ENCODE measurements at regions not wholly inside any gene's neighbourhood (a gene's known extent, or its start where the extent isn't known, plus 50 kb on each side); places are given as distances from the start of the nearest gene placed in this dataset.

DNA sequence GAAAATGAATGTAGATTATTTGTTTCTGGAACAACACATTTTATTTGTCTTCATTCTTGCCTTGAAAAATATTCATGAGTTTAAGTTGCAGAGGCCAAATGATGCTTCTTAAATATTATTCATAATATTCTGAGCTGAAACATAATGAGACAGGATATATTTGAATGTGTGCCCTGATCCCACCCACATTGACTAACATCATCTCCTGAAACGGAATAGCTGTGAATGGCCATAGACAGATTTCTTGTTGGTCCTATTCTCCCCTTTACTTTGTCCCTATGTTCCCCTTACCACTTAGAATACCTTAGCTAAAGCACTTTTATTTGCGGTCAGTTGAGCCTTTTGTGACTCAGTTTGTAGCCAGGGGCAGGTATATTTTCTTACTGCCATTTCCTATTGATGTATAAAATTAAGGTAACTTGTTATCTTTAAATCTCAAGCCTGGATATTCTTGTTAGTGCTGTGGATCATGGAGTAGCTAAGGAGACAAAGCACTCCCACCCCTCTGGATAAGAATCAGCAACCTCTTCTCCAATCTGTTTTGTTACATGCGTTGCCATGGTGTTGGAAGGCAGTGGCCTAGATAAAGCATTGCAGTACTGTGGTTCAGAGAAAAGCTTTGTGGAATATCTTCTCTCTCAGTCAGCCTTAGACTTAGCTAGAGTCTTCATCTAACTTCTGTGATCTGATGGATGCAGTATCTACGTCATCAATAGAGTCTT lies 478.5 kb upstream of the DEPDC1 start:
- H3K4me3 ChIP-seq = no peak overlapping the region
- intact Hi-C loops (cut with DNase I; ENCODE audit: low total_unique reads) = no loop called here
- no peaks in the 10 kb centered on the region for H3K27me3 ChIP-seq (replicated peaks in 1 of 7)
- no peaks in the 10 kb centered on the region for H3K4me1 ChIP-seq
- H3K36me3 ChIP-seq = no peaks in the 10 kb centered on the region
- H3K9me3 ChIP-seq = no peaks in the 10 kb centered on the region
- 55 to 80% (median 75%) methylated on average over 4 of the region's 4 CpGs for WGBS, 5 donors
- H3K27ac ChIP-seq = no peak overlapping the region
- no peak for TF ChIP-seq POLR2AphosphoS5 (IDR thresholded peaks at IDR 0.05)
- no peak for TF ChIP-seq POLR2A (IDR thresholded peaks at IDR 0.05)
- TF ChIP-seq, protein P1, sequence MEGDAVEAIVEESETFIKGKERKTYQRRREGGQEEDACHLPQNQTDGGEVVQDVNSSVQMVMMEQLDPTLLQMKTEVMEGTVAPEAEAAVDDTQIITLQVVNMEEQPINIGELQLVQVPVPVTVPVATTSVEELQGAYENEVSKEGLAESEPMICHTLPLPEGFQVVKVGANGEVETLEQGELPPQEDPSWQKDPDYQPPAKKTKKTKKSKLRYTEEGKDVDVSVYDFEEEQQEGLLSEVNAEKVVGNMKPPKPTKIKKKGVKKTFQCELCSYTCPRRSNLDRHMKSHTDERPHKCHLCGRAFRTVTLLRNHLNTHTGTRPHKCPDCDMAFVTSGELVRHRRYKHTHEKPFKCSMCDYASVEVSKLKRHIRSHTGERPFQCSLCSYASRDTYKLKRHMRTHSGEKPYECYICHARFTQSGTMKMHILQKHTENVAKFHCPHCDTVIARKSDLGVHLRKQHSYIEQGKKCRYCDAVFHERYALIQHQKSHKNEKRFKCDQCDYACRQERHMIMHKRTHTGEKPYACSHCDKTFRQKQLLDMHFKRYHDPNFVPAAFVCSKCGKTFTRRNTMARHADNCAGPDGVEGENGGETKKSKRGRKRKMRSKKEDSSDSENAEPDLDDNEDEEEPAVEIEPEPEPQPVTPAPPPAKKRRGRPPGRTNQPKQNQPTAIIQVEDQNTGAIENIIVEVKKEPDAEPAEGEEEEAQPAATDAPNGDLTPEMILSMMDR (IDR thresholded peaks at IDR 0.05 in 8 of 11, conservative IDR thresholded peaks at IDR 0.05 in 3 of 11) = no peak
- DNase-seq = no peak

DNA sequence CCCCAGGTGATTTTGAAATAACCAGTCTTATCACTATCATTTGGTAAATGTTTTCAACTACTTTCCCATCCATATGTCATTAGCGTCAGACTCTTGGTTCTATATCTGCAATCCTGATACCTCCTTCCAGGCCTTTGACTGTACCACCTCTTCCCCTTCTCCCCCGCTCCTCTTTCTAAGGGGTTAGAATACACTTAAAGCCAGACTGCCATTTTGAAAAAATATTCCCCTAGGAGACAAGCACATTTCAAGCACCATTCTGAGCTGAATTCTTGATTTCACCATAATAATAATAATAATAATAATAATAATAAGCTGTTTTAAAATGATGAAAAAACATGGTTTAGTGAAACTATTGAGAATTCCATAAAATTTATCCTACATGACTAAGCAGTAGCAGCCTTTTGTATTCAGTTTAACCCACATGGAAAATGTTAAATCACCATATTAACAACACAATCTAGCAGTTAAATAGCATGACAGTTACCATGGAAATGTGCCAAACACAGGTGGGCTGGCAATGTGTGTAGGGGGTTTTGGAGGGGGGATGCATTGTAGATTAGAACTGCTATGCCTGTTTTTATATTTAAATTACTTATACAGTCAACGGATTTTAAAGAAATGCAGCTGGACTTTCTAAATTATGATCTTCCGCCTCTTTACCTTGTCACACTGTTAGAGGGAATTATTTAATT lies 480.2 kb upstream of the DEPDC1 start:
- 83 to 90% (median 88%) methylated on average over 4 of the region's 4 CpGs for WGBS, 5 donors
- Histone ChIP-seq H3K9me3 (no peaks in the 10 kb centered on the region), H3K36me3 (no peaks in the 10 kb centered on the region), H3K4me1 (no peaks in the 10 kb centered on the region), H3K27ac (no peak overlapping the region), H3K27me3 (replicated peaks in 1 of 7) (no peaks in the 10 kb centered on the region), H3K4me3 (no peak overlapping the region)
- no peak for TF ChIP-seq POLR2A (IDR thresholded peaks at IDR 0.05)
- TF ChIP-seq POLR2AphosphoS5 (IDR thresholded peaks at IDR 0.05) = no peak
- TF ChIP-seq, protein P1 (IDR thresholded peaks at IDR 0.05 in 8 of 11, conservative IDR thresholded peaks at IDR 0.05 in 3 of 11) = no peak
- intact Hi-C loops (cut with DNase I; ENCODE audit: low total_unique reads) = no loop called here
- no peak for DNase-seq

DNA sequence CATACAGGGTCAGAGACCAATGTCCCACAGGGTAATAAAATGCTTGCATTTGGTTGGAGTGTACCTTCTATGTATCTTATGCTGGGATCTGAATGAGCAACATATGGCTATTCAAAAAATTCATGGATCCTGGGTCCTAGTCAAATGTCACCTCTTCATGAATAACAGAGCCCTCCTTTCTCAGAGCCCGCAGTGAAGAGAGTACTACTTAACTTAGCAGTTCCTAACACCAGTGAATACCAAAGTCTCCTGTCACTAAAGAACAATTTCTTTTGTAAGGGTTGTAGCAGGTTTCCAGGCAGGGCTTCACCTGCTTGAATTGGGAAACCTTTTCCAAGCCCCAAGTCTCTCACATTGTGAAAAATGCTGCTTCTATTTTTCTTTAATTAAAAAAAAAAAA lies 483.0 kb upstream of the DEPDC1 start:
- intact Hi-C loops (cut with DNase I; ENCODE audit: low total_unique reads) = no loop called here
- DNase-seq = no peak
- no peaks in the 10 kb centered on the region for H3K27me3 ChIP-seq (replicated peaks in 1 of 7)
- no peaks in the 10 kb centered on the region for H3K36me3 ChIP-seq
- no peaks in the 10 kb centered on the region for H3K4me1 ChIP-seq
- peaks cover 0 to 1% (median 0%) of the 10 kb centered on the region in 8 donors for H3K9me3 ChIP-seq
- H3K4me3 ChIP-seq = no peak overlapping the region
- 78 to 93% (median 86%) methylated on average over 1 of the region's 1 CpG for WGBS, 5 donors
- no peak overlapping the region for H3K27ac ChIP-seq
- TF ChIP-seq POLR2AphosphoS5 (IDR thresholded peaks at IDR 0.05) = no peak
- TF ChIP-seq POLR2A (IDR thresholded peaks at IDR 0.05) = no peak
- TF ChIP-seq, protein P1 (IDR thresholded peaks at IDR 0.05 in 8 of 11, conservative IDR thresholded peaks at IDR 0.05 in 3 of 11) = no peak

DNA sequence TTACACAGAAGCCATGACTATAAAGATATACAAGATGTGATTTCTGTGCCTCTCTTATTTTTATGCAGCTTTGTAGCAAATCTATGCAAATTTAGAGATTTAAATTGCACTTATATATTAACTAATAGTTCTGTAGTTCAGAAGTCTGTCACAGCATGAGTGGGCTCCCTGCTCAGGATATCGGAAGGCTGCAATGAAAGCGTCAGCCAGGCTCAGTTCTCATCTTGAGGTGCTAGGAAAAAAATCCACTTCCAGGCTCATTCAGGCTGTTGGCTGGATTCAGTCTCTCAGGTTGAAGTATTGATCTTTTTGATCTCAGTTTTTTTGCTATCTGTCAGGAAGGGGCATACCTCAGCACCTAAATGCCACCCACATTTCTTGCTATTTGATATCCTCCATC lies 487.4 kb upstream of the DEPDC1 start:
- no peaks in the 10 kb centered on the region for H3K4me1 ChIP-seq
- intact Hi-C loops (cut with DNase I; ENCODE audit: low total_unique reads) = no loop called here
- H3K27ac ChIP-seq = no peak overlapping the region
- TF ChIP-seq, protein P1 (IDR thresholded peaks at IDR 0.05 in 8 of 11, conservative IDR thresholded peaks at IDR 0.05 in 3 of 11) = no peak
- TF ChIP-seq POLR2A (IDR thresholded peaks at IDR 0.05) = no peak
- no peak for TF ChIP-seq POLR2AphosphoS5 (IDR thresholded peaks at IDR 0.05)
- no peak for DNase-seq
- no peaks in the 10 kb centered on the region for H3K27me3 ChIP-seq (replicated peaks in 1 of 7)
- H3K4me3 ChIP-seq = no peak overlapping the region
- WGBS, 5 donors = 88 to 96% (median 96%) methylated on average over 2 of the region's 2 CpGs
- H3K36me3 ChIP-seq = no peaks in the 10 kb centered on the region
- H3K9me3 ChIP-seq = peaks cover 0 to 10% (median 0%) of the 10 kb centered on the region in 8 donors
